GM23338 (cell line): ENCODE measurements at regions not wholly inside any gene's neighbourhood (a gene's known extent, or its start where the extent isn't known, plus 50 kb on each side); places are given as distances from the start of the nearest gene placed in this dataset.
A peak's percentile ranks its signal among the peaks of the same experiment; 100 is the strongest.

Experiments
- ATAC-seq: fragments of 200-7000 bp; cut with Tn5 transposase; 3 replicates; pipeline ENCODE4 v1.9.1; 2020
- DNase-seq: peaks from one replicate; pipeline ENCODE4 v3.0.0-alpha.2; 2015; ENCODE audit warnings: low spot score
- H2AFZ ChIP-seq: fragments of 200-600 bp; sonication (generic); 2 replicates; pipeline ENCODE4 v1.8.0; 2016; ENCODE audit warnings: antibody characterized with exemption, mild to moderate bottlenecking, moderate library complexity
- H3F3A ChIP-seq: fragments of 200-600 bp; sonication (generic); replicated peaks from 2 replicates; pipeline ENCODE4 v1.8.0; 2017; ENCODE audit warnings: antibody characterized with exemption, mixed run types, low read depth
- H3K27ac ChIP-seq: fragments of 200-600 bp; sonication (generic); 2 replicates; pipeline ENCODE4 v1.6.1; 2016; ENCODE audit warnings: low read depth
- H3K27me3 ChIP-seq: fragments of 200-600 bp; sonication (generic); 2 replicates; pipeline ENCODE4 v1.8.0; 2016; ENCODE audit warnings: mild to moderate bottlenecking, mixed run types, moderate library complexity; ENCODE audit not compliant: insufficient read depth
- H3K36me3 ChIP-seq: fragments of 200-600 bp; sonication (generic); 2 replicates; pipeline ENCODE4 v1.8.0; 2016; ENCODE audit warnings: mild to moderate bottlenecking; ENCODE audit not compliant: insufficient read depth
- H3K4me1 ChIP-seq: fragments of 200-600 bp; sonication (generic); 2 replicates; pipeline ENCODE4 v1.8.0; 2016; ENCODE audit warnings: mild to moderate bottlenecking, moderate library complexity; ENCODE audit not compliant: insufficient read depth
- H3K4me2 ChIP-seq: fragments of 200-600 bp; sonication (generic); 2 replicates; pipeline ENCODE4 v1.7.1; 2017; ENCODE audit warnings: mixed run types
- H3K4me3 ChIP-seq: fragments of 200-600 bp; sonication (generic); 2 replicates; pipeline ENCODE4 v1.6.1; 2016; ENCODE audit warnings: mixed run types
- H3K79me2 ChIP-seq: fragments of 200-600 bp; sonication (generic); replicated peaks from 2 replicates; pipeline ENCODE4 v1.8.0; 2017; ENCODE audit warnings: mild to moderate bottlenecking; ENCODE audit not compliant: insufficient read depth
- H3K9me2 ChIP-seq: fragments of 200-600 bp; sonication (generic); 2 replicates; pipeline ENCODE4 v1.8.0; 2017; ENCODE audit not compliant: insufficient read depth
- H4K20me1 ChIP-seq: fragments of 200-600 bp; sonication (generic); replicated peaks from 2 replicates; pipeline ENCODE4 v1.8.0; 2017; ENCODE audit warnings: mild to moderate bottlenecking; ENCODE audit not compliant: insufficient read depth
- H3K27ac Mint-ChIP-seq: 2 replicates; pipeline ENCODE4 v1.8.0; 2020; ENCODE audit warnings: inconsistent platforms, mild to moderate bottlenecking, moderate library complexity, mixed read lengths
- H3K27me3 Mint-ChIP-seq: 3 replicates; pipeline ENCODE4 v1.8.0; 2022; ENCODE audit warnings: low read depth, mild to moderate bottlenecking, moderate library complexity, mixed read lengths, inconsistent platforms; ENCODE audit not compliant: insufficient read depth, poor library complexity
- H3K36me3 Mint-ChIP-seq: 3 replicates; pipeline ENCODE4 v1.8.0; 2021; ENCODE audit warnings: low read depth, mild to moderate bottlenecking, inconsistent platforms, moderate library complexity, mixed read lengths
- H3K4me1 Mint-ChIP-seq: 3 replicates; pipeline ENCODE4 v1.8.0; 2020; ENCODE audit warnings: mild to moderate bottlenecking, inconsistent platforms, mixed read lengths
- H3K4me3 Mint-ChIP-seq: 3 replicates; pipeline ENCODE4 v1.8.0; 2021; ENCODE audit warnings: moderate library complexity, mild to moderate bottlenecking, inconsistent platforms, mixed read lengths
- H3K9me3 Mint-ChIP-seq: 3 replicates; pipeline ENCODE4 v1.8.0; 2020; ENCODE audit warnings: moderate library complexity, mild to moderate bottlenecking, inconsistent platforms, mixed read lengths
- CREB1 ChIP-seq: fragments of 250-450 bp; sonication (Bioruptor Pico); IDR thresholded peaks from 2 replicates; pipeline ENCODE4 v1.5.0; 2020; ENCODE audit warnings: low read depth, mild to moderate bottlenecking, moderate library complexity
- CTCF ChIP-seq, 2 experiments: fragments of 200-600 bp in 1 of 2; sonication (generic) in 1 of 2; conservative IDR thresholded peaks; 2 replicates each; pipeline versions ENCODE4 v1.5.1 to v1.6.1; 2016 to 2017; ENCODE audit warnings: antibody characterized with exemption in 2 of 2, low read depth in 2 of 2, mild to moderate bottlenecking in 2 of 2, moderate library complexity in 1 of 2
- ETS1 ChIP-seq: IDR thresholded peaks from 2 replicates; pipeline ENCODE4 v1.6.1; 2016; ENCODE audit warnings: antibody characterized with exemption
- EZH2 ChIP-seq: fragments of 200-600 bp; sonication (generic); IDR thresholded peaks from one replicate; pipeline ENCODE4 v1.8.0; 2017; ENCODE audit warnings: antibody characterized with exemption, mild to moderate bottlenecking, low read depth; ENCODE audit not compliant: unreplicated experiment
- EZH2phosphoT487 ChIP-seq: fragments of 200-600 bp; sonication (generic); IDR thresholded peaks from one replicate; pipeline ENCODE4 v1.8.1; 2018; ENCODE audit warnings: antibody characterized with exemption; ENCODE audit not compliant: unreplicated experiment
- JUNB ChIP-seq: IDR thresholded peaks from one replicate; pipeline ENCODE4 v1.6.1; 2016; ENCODE audit warnings: antibody characterized with exemption; ENCODE audit not compliant: unreplicated experiment
- NANOG ChIP-seq: IDR thresholded peaks from 2 replicates; pipeline ENCODE4 v1.6.1; 2016; ENCODE audit warnings: antibody characterized with exemption, borderline replicate concordance
- POLR2AphosphoS5 ChIP-seq: IDR thresholded peaks from 2 replicates; pipeline ENCODE4 v1.6.1; 2016; ENCODE audit warnings: antibody characterized with exemption, low read depth
- REST ChIP-seq: IDR thresholded peaks from one replicate; pipeline ENCODE4 v1.6.1; 2018; ENCODE audit warnings: antibody characterized with exemption; ENCODE audit not compliant: unreplicated experiment
- STAT1 ChIP-seq: IDR thresholded peaks from one replicate; pipeline ENCODE4 v1.6.1; 2016; ENCODE audit warnings: antibody characterized with exemption; ENCODE audit not compliant: unreplicated experiment
- ZNF114 ChIP-seq: fragments of 250-450 bp; sonication (Bioruptor Pico); IDR thresholded peaks from 2 replicates; pipeline ENCODE4 v1.5.0; 2020; ENCODE audit warnings: mild to moderate bottlenecking, moderate library complexity
- ZNF331 ChIP-seq: fragments of 250-450 bp; sonication (Bioruptor Pico); IDR thresholded peaks from 2 replicates; pipeline ENCODE4 v1.5.0; 2020; ENCODE audit warnings: low read depth, mild to moderate bottlenecking, moderate library complexity
- ZNF462 ChIP-seq: fragments of 250-450 bp; sonication (Bioruptor Pico); IDR thresholded peaks from 2 replicates; pipeline ENCODE4 v1.5.0; 2020; ENCODE audit warnings: mild to moderate bottlenecking, moderate library complexity

- H3K27ac ChIP-seq: no peak overlapping the region
- peak overlapping the region; percentile 85 for H2AFZ ChIP-seq
- peaks cover 9% of the 10 kb centered on the region; the same call in 1 of the 2 replicates for H3K9me2 ChIP-seq
- Mint-ChIP-seq H3K4me1 (peaks cover 37% of the 10 kb centered on the region), H3K36me3 (no peaks in the 10 kb centered on the region), H3K27ac (no peak overlapping the region), H3K27me3 (peaks cover 2% of the 10 kb centered on the region), H3K9me3 (peaks cover 2% of the 10 kb centered on the region; the same call in 1 of the 3 replicates), H3K4me3 (no peak overlapping the region)
- no peak overlapping the region for H3K4me2 ChIP-seq
- H3K27me3 ChIP-seq: no peaks in the 10 kb centered on the region
- H4K20me1 ChIP-seq: no peaks in the 10 kb centered on the region
- H3K79me2 ChIP-seq: no peaks in the 10 kb centered on the region
- no peak for TF ChIP-seq JUNB
- TF ChIP-seq ETS1: no peak
- no peak for TF ChIP-seq STAT1
- no peak for TF ChIP-seq EZH2
- no peak for TF ChIP-seq ZNF462 (CRISPR knock-in tag)
- TF ChIP-seq CREB1 (CRISPR knock-in tag): no peak
- TF ChIP-seq REST: no peak
- no peak for TF ChIP-seq POLR2AphosphoS5
- TF ChIP-seq ZNF331 (CRISPR knock-in tag): no peak
- TF ChIP-seq CTCF (conservative IDR thresholded peaks at IDR 0.05; ENCODE audit: low read depth in 2 of 2): no peak
- TF ChIP-seq ZNF114 (CRISPR knock-in tag): no peak
- TF ChIP-seq EZH2phosphoT487: no peak
- no peak for TF ChIP-seq NANOG
- no peak overlapping the region for H3K4me3 ChIP-seq
- no peak for ATAC-seq
- H3K36me3 ChIP-seq: no peaks in the 10 kb centered on the region
- H3K4me1 ChIP-seq: peaks cover 34% of the 10 kb centered on the region
- no peaks in the 10 kb centered on the region for H3F3A ChIP-seq
- DNase-seq: no peak
Measured at GRCh38 chr6:130716466-130716865, 110.7 kb upstream of the SMLR1 start.
